Panc1 (cell line): ENCODE measurements at regions not wholly inside any gene's neighbourhood (a gene's known extent, or its start where the extent isn't known, plus 50 kb on each side); places are given as distances from the start of the nearest gene placed in this dataset.
A peak's percentile ranks its signal among the peaks of the same experiment; 100 is the strongest.

ENCODE experiments used
- ATAC-seq: fragments of 200-7000 bp; cut with Tn5 transposase; 2 replicates; pipeline ENCODE4 v1.9.1; 2020; ENCODE audit warnings: mild to moderate bottlenecking, moderate library complexity
- BruUV-seq: library from RNA; stranded (reverse); fragments of 400-500 nt; replicated peaks from 2 replicates; lab custom pipeline; 2021; lab: Mats Ljungman, UMichigan
- CTCF ChIA-PET: fragments of 300-600 bp; sonication (Branson Sonifier 250); formaldehyde crosslinking; loops from one replicate; lab custom pipeline; 2022; ENCODE audit warnings: antibody characterized with exemption; lab: Charles Lee
- POLR2A ChIA-PET: fragments of 300-600 bp; sonication (Branson Sonifier 250); formaldehyde crosslinking; loops from one replicate; lab custom pipeline; 2022; ENCODE audit warnings: antibody characterized with exemption; lab: Charles Lee
- DNase-seq: peaks from one replicate; pipeline ENCODE4 v3.0.0-alpha.2; 2010; ENCODE audit warnings: low read depth, low spot score
- H3K27ac ChIP-seq: 2 replicates; pipeline ENCODE4 v1.5.1; 2011; ENCODE audit warnings: mild to moderate bottlenecking, low read length, inconsistent platforms
- H3K27me3 ChIP-seq: fragments of 200-500 bp; sonication (Bioruptor generic); 2 replicates; pipeline ENCODE4 v1.6.0; 2014; ENCODE audit warnings: low read length, inconsistent platforms; ENCODE audit not compliant: control insufficient read depth, insufficient read depth
- H3K36me3 ChIP-seq: fragments of 200-500 bp; sonication (Bioruptor generic); 2 replicates; pipeline ENCODE4 v1.5.1; 2014; ENCODE audit warnings: inconsistent platforms, mild to moderate bottlenecking, low read length, moderate library complexity; ENCODE audit not compliant: control insufficient read depth, insufficient read depth
- H3K4me1 ChIP-seq: 2 replicates; pipeline ENCODE4 v1.5.1; 2011; ENCODE audit warnings: inconsistent platforms, mild to moderate bottlenecking, low read length, moderate library complexity; ENCODE audit not compliant: control insufficient read depth, insufficient read depth
- H3K4me3 ChIP-seq, 2 experiments: 2 replicates each; pipeline ENCODE4 v1.5.1; 2011 to 2012; ENCODE audit warnings: low read depth in 2 of 2, low read length in 2 of 2, mild to moderate bottlenecking in 2 of 2, inconsistent platforms in 1 of 2, moderate library complexity in 1 of 2
- H3K9me3 ChIP-seq: fragments of 200-500 bp; sonication (Bioruptor generic); 2 replicates; pipeline ENCODE4 v1.5.1; 2014; ENCODE audit warnings: low read depth, mild to moderate bottlenecking, inconsistent platforms, low read length, moderate library complexity; ENCODE audit not compliant: control insufficient read depth, insufficient read depth
- CTCF ChIP-seq: fragments of 450-650 bp; IDR thresholded peaks from 2 replicates; pipeline ENCODE4 v1.5.1; 2017; ENCODE audit warnings: mild to moderate bottlenecking
- POLR2AphosphoS5 ChIP-seq: IDR thresholded peaks from 2 replicates; pipeline ENCODE4 v1.6.1; 2012; ENCODE audit warnings: mild to moderate bottlenecking, low read depth, low read length, moderate library complexity
- SIN3A ChIP-seq: IDR thresholded peaks from 2 replicates; pipeline ENCODE4 v1.6.1; 2012; ENCODE audit warnings: low read depth, mild to moderate bottlenecking, low read length, moderate library complexity, borderline replicate concordance; ENCODE audit not compliant: insufficient read depth
- TCF7L2 ChIP-seq: IDR thresholded peaks from 2 replicates; pipeline ENCODE4 v1.6.1; 2011; ENCODE audit warnings: mild to moderate bottlenecking, low read depth, low read length, inconsistent platforms
- in situ Hi-C: cut with HindIII; loops from 2 replicates; pipeline ENCODE4 v1.10.0; 2016; ENCODE audit warnings: low sequenced_read_pairs, low pct_unique_long_range_greater_than_20kb
- intact Hi-C: fragments of 100-400 bp; cut with micrococcal nuclease; formaldehyde crosslinking; loops from one replicate; pipeline ENCODE4 v1.10.0; 2022; ENCODE audit not compliant: unreplicated experiment
- TF ChIP-seq, protein P1 (sequence below), 2 experiments: IDR thresholded peaks; 2 replicates each; pipeline ENCODE4 v1.6.1; 2011 to 2012; ENCODE audit warnings: low read depth in 2 of 2, control low read depth in 1 of 2, low read length in 1 of 2, mild to moderate bottlenecking in 1 of 2, moderate library complexity in 1 of 2; ENCODE audit not compliant: insufficient read depth in 1 of 2

GRCh38 chr11:122176651-122177050, 60.6 kb upstream of the BLID start:
- no peaks in the 10 kb centered on the region for H3K36me3 ChIP-seq
- ChIA-PET CTCF (no interaction called here), POLR2A (no interaction called here)
- H3K4me1 ChIP-seq: peaks cover 33% of the 10 kb centered on the region
- intact Hi-C loops (no loop called here), in situ Hi-C loops (no loop called here)
- BruUV-seq: no TSS peak
- DNase-seq (no peak), ATAC-seq (no peak)
- H3K27ac ChIP-seq: peak overlapping the region; percentile 44; the same call in 1 of the 2 replicates
- H3K4me3 ChIP-seq: no peak overlapping the region
- H3K27me3 ChIP-seq: no peaks in the 10 kb centered on the region
- H3K9me3 ChIP-seq: no peaks in the 10 kb centered on the region
- TF ChIP-seq SIN3A (no peak), TCF7L2 (no peak), POLR2AphosphoS5 (no peak), CTCF (no peak)
- TF ChIP-seq, protein P1, sequence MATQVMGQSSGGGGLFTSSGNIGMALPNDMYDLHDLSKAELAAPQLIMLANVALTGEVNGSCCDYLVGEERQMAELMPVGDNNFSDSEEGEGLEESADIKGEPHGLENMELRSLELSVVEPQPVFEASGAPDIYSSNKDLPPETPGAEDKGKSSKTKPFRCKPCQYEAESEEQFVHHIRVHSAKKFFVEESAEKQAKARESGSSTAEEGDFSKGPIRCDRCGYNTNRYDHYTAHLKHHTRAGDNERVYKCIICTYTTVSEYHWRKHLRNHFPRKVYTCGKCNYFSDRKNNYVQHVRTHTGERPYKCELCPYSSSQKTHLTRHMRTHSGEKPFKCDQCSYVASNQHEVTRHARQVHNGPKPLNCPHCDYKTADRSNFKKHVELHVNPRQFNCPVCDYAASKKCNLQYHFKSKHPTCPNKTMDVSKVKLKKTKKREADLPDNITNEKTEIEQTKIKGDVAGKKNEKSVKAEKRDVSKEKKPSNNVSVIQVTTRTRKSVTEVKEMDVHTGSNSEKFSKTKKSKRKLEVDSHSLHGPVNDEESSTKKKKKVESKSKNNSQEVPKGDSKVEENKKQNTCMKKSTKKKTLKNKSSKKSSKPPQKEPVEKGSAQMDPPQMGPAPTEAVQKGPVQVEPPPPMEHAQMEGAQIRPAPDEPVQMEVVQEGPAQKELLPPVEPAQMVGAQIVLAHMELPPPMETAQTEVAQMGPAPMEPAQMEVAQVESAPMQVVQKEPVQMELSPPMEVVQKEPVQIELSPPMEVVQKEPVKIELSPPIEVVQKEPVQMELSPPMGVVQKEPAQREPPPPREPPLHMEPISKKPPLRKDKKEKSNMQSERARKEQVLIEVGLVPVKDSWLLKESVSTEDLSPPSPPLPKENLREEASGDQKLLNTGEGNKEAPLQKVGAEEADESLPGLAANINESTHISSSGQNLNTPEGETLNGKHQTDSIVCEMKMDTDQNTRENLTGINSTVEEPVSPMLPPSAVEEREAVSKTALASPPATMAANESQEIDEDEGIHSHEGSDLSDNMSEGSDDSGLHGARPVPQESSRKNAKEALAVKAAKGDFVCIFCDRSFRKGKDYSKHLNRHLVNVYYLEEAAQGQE (IDR thresholded peaks at IDR 0.05; ENCODE audit: insufficient read depth in 1 of 2, low read depth in 2 of 2, low read length in 1 of 2): no peak

GRCh38 chr11:122175306-122175705, 59.3 kb upstream of the BLID start:
- TF ChIP-seq TCF7L2 (no peak), POLR2AphosphoS5 (no peak)
- Histone ChIP-seq H3K27ac (no peak overlapping the region), H3K36me3 (no peaks in the 10 kb centered on the region), H3K4me3 (no peak overlapping the region), H3K27me3 (no peaks in the 10 kb centered on the region), H3K4me1 (peaks cover 21% of the 10 kb centered on the region), H3K9me3 (no peaks in the 10 kb centered on the region)
- in situ Hi-C loops: no loop called here
- ATAC-seq (no peak), DNase-seq (no peak)
- ChIA-PET CTCF (no interaction called here), POLR2A (no interaction called here)
- BruUV-seq: no TSS peak
- intact Hi-C loops: no loop called here

DNA sequence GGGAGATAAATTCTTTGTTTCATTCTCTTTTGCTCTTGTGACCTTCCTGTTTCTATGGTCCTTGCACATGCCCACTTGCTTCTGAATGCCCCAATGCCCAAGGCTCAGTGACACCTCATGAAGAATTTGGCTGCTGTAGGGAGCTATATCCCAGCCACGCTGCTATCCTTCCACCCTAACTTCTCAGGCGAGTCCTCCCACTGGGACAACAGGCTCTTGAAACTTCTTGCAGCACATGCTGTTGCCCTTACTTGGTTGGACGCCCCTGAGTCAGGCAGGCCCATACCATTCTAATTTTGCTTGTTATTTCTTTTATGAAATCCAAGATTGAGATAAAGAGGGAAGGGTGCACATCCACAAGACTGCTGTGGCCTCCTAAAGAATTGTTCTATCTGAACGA, 57.6 kb upstream of the BLID start:
- peaks cover 5% of the 10 kb centered on the region for H3K4me1 ChIP-seq

More for the DNA sequence above, 57.6 kb upstream of the BLID start:
- Histone ChIP-seq H3K27me3 (no peaks in the 10 kb centered on the region), H3K9me3 (no peaks in the 10 kb centered on the region), H3K4me3 (no peak overlapping the region), H3K27ac (peak overlapping the region; percentile 66), H3K36me3 (no peaks in the 10 kb centered on the region)
- intact Hi-C loops (no loop called here), in situ Hi-C loops (no loop called here)
- no TSS peak for BruUV-seq
- ATAC-seq (no peak), DNase-seq (no peak)
- ChIA-PET CTCF (interaction anchor here (0.6 kb wide), 1 partner anchor 8 kb away, joined by 3 read pairs; no protein-coding TSS in a partner anchor), POLR2A (no interaction called here)
- TF ChIP-seq, protein P1 (IDR thresholded peaks at IDR 0.05; ENCODE audit: insufficient read depth in 1 of 2, low read depth in 2 of 2, low read length in 1 of 2): no peak
- TF ChIP-seq CTCF (no peak), TCF7L2 (no peak), POLR2AphosphoS5 (no peak), SIN3A (no peak)
